ENCODE measurements at regions not wholly inside any gene's neighbourhood (a gene's known extent, or its start where the extent isn't known, plus 50 kb on each side); places are given as distances from the start of the nearest gene placed in this dataset.

DNA sequence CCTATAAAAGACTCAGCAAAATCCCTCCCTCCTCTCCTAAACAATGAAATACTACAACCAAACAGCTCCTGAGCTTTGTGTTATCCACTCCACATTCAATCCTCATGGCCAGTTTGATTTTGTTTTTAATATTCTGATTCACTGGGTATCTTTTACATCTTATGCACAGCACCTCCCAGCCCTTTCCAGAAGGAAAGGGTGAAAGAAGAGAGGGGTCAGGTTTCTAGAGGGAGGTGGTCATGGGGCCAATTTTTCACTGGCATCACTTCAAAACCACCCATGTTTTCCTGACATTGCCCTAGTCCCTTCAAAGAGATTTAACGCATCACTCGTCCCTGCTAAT lies 315.6 kb downstream of the LPIN1 start:
- Histone ChIP-seq H3K9ac (ENCODE audit: low read depth, low read length) (no peak overlapping the region), H3K9me3 (ENCODE audit: control insufficient read depth, insufficient read depth, low read length) (0 out of 2 replicates have a peak, but pooled peaks cover 2% of the 10 kb centered on the region), H3K4me1 (ENCODE audit: insufficient read depth, low read length) (peaks cover 9% of the 10 kb centered on the region; the same call in 1 of the 2 replicates)

DNA sequence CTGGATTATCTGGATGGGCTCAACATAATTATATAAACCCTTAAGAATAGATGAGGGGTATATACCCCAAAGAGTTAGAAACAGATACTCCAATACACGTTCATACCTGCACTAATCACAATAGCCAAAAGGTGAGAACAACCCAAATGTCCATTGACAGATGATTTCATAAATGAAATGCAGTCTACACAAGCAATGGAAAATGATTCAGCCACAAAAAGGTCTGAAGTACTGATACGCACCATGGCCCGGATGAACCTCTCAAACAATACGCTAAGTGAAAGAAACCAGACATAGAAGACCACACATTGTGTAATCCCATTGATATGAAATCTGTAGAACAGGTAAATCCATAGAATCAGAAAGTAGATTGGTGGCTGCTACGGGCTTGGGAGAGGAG lies 316.8 kb downstream of the LPIN1 start:
- Histone ChIP-seq H3K36me3 (ENCODE audit: insufficient read depth, low read length) (no peaks in the 10 kb centered on the region), H3K9me3 (ENCODE audit: control insufficient read depth, insufficient read depth, low read length) (0 out of 2 replicates have a peak, but pooled peaks cover 2% of the 10 kb centered on the region), H3K9ac (ENCODE audit: low read depth, low read length) (no peak overlapping the region), H3K4me1 (ENCODE audit: insufficient read depth, low read length) (peaks cover 4% of the 10 kb centered on the region; the same call in 1 of the 2 replicates)

More for the DNA sequence above, 315.6 kb downstream of the LPIN1 start:
- H3K36me3 ChIP-seq (ENCODE audit: insufficient read depth, low read length): no peaks in the 10 kb centered on the region

DNA sequence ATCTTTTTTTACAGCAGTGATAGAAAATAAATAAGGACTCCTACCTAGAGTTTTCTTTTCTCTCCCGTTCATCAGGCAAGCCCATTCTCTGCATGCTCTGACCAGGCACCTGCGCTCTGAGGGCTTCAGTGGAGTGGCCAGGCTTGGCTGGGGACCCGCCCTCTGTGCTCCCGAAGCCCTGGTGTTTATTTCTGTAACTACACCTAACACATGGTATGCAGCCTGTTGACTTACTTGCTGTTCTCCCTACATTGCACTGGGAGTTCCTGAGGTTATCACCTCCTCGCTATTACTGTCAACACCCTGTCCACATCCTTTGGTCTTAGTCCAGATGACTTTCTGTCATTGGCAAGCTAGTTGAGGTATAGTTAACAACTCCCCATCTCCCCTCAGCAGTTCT lies 317.7 kb downstream of the LPIN1 start:
- Histone ChIP-seq H3K4me1 (ENCODE audit: insufficient read depth, low read length) (0 out of 2 replicates have a peak, but pooled peaks cover 4% of the 10 kb centered on the region), H3K9me3 (ENCODE audit: control insufficient read depth, insufficient read depth, low read length) (0 out of 2 replicates have a peak, but pooled peaks cover 2% of the 10 kb centered on the region), H3K9ac (ENCODE audit: low read depth, low read length) (no peak overlapping the region), H3K36me3 (ENCODE audit: insufficient read depth, low read length) (no peaks in the 10 kb centered on the region)

DNA sequence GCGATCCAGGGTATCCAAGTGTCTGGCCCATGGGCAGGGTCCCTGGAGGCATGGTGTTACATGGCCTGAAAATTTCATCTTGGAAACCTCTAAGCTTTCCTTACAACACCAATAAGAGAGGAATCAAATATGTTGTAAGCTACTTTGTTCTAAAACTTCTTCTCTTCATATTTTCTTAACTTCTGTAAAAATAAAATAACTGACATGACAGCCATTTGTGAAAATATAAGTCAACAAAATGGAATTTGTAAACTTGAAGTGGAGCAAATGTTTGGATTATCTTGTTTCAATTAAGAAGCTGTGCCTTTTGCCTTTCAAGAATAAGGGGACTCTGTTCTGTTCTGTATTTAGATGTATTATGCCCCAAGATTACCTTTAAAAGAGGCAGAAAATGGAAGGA lies 319.7 kb downstream of the LPIN1 start:
- Histone ChIP-seq H3K4me1 (ENCODE audit: insufficient read depth, low read length) (no peaks in the 10 kb centered on the region), H3K9ac (ENCODE audit: low read depth, low read length) (no peak overlapping the region), H3K36me3 (ENCODE audit: insufficient read depth, low read length) (no peaks in the 10 kb centered on the region), H3K9me3 (ENCODE audit: control insufficient read depth, insufficient read depth, low read length) (0 out of 2 replicates have a peak, but pooled peaks cover 2% of the 10 kb centered on the region)

DNA sequence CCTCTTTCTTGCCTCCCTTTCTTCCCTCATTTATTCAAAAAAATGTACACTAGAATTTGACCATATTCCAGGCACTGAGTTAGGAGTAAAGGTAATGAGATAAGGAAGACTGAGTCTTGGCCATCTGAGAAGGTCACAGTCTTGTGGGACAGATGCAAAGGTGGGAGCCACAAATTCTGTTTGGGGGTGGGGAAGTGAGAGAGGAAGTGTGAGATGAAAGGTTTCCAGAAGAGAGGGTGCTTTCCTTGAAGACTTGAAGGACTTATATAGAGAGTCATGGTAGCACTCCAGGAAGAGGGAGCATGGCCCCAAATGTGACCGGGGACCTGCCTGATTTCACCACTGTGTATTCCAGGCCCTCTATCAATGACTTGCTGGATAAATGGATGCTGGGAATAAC lies 320.6 kb downstream of the LPIN1 start:
- Histone ChIP-seq H3K4me1 (ENCODE audit: insufficient read depth, low read length) (no peaks in the 10 kb centered on the region), H3K36me3 (ENCODE audit: insufficient read depth, low read length) (no peaks in the 10 kb centered on the region), H3K9ac (ENCODE audit: low read depth, low read length) (no peak overlapping the region)

DNA sequence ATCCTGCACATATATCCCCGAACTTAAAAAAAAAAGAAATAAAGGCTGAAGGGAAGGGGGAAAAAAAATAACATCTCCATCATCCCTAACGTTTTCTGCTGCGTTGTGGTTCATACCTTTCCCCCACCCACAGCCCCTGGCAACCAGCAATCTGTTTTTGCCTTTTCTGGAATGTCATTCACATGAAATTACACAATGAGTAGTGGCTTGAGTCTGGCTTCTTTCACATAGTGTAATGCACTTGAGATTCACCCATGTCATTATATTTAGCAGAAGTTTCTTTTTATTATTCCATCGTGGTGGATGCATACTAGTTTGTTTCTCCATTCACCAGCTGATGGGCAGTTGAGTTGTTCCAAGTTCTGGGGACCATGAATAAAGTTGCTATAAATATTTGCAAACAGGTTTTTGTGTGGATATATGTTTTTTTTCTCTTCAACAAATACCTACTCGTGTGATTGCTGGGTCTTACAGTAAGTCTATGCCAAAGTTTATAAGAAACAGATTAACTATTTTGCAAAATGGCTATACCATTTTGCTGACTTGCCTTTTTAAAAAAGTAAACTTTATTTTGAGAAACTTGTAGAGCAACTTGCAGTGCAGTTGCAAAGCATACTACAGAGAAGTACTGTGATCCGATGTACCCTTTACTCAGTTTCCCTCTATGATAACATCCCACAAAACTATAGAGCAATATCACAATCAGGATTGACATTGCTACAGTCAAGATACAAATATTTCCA lies 322.5 kb downstream of the LPIN1 start:
- H3K9ac ChIP-seq (ENCODE audit: low read depth, low read length): no peak overlapping the region
- no peaks in the 10 kb centered on the region for H3K36me3 ChIP-seq (ENCODE audit: insufficient read depth, low read length)

More for the DNA sequence above, 320.6 kb downstream of the LPIN1 start:
- H3K9me3 ChIP-seq (ENCODE audit: control insufficient read depth, insufficient read depth, low read length): 0 out of 2 replicates have a peak, but pooled peaks cover 2% of the 10 kb centered on the region

DNA sequence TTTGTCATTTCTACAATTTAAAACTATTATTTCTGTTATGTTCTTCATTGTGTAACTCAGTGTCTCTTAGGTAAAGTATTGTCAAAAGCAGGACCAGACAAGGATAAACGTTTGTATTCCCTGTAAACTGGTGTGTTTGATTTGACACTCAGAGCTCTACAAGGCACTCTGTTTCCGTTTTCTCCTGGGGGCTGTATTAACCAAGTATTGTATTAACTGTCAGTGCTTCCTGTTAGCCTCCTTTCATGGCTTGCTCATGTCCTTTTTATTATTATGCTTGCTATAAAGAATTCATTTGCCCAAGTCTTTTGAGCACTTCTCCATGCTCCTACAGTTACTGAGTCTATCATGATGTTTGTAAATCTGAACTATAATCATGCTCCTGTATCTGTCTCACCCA lies 323.7 kb downstream of the LPIN1 start:
- no peaks in the 10 kb centered on the region for H3K36me3 ChIP-seq (ENCODE audit: insufficient read depth, low read length)
- H3K9me3 ChIP-seq (ENCODE audit: control insufficient read depth, insufficient read depth, low read length): 0 out of 2 replicates have a peak, but pooled peaks cover 2% of the 10 kb centered on the region
- no peaks in the 10 kb centered on the region for H3K4me1 ChIP-seq (ENCODE audit: insufficient read depth, low read length)
- no peak overlapping the region for H3K9ac ChIP-seq (ENCODE audit: low read depth, low read length)

More for the DNA sequence above, 322.5 kb downstream of the LPIN1 start:
- no peaks in the 10 kb centered on the region for H3K4me1 ChIP-seq (ENCODE audit: insufficient read depth, low read length)
- 0 out of 2 replicates have a peak, but pooled peaks cover 2% of the 10 kb centered on the region for H3K9me3 ChIP-seq (ENCODE audit: control insufficient read depth, insufficient read depth, low read length)

DNA sequence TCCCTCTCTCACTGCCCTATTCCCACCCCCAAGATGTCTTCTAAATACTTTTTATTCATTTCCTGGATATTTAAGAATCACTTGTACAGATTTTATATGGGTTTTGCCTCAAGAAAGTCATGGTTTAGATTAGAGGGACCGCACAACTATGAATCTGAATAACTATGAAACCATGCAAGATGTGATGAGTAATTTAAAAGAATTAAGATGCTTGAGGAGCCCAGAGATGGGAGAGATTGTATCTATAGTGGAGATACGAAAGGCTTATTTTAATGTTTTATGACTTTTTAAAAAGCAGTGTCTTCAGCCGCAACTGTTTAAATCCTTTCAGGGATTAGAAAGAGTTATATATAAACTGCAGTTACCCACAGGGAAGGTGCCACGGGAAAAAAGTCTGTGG lies 324.1 kb downstream of the LPIN1 start:
- Histone ChIP-seq H3K9ac (ENCODE audit: low read depth, low read length) (no peak overlapping the region), H3K4me1 (ENCODE audit: insufficient read depth, low read length) (no peaks in the 10 kb centered on the region)

DNA sequence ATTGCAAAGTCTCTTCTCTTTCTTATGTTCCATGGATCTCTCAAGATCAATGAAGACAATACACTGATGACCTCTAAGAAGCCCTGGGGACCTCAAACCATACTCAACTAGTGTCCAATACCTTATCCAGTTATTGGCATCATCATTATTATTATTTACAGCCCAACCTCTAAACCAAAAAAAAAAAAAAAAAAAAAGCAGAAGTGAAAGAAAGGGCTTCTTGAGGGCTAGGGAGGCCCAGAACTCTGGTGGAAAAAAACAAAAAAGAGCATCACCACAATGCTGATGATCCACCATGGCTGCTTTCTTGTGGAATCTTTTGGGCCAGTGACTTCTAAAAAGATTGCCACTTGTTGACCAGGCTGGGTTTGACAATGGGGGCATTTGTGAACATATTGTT lies 324.9 kb downstream of the LPIN1 start:
- Histone ChIP-seq H3K9ac (ENCODE audit: low read depth, low read length) (no peak overlapping the region), H3K4me1 (ENCODE audit: insufficient read depth, low read length) (no peaks in the 10 kb centered on the region), H3K36me3 (ENCODE audit: insufficient read depth, low read length) (no peaks in the 10 kb centered on the region), H3K9me3 (ENCODE audit: control insufficient read depth, insufficient read depth, low read length) (0 out of 2 replicates have a peak, but pooled peaks cover under 1% of the 10 kb centered on the region)

More for the DNA sequence above, 324.1 kb downstream of the LPIN1 start:
- 0 out of 2 replicates have a peak, but pooled peaks cover 2% of the 10 kb centered on the region for H3K9me3 ChIP-seq (ENCODE audit: control insufficient read depth, insufficient read depth, low read length)
- no peaks in the 10 kb centered on the region for H3K36me3 ChIP-seq (ENCODE audit: insufficient read depth, low read length)

DNA sequence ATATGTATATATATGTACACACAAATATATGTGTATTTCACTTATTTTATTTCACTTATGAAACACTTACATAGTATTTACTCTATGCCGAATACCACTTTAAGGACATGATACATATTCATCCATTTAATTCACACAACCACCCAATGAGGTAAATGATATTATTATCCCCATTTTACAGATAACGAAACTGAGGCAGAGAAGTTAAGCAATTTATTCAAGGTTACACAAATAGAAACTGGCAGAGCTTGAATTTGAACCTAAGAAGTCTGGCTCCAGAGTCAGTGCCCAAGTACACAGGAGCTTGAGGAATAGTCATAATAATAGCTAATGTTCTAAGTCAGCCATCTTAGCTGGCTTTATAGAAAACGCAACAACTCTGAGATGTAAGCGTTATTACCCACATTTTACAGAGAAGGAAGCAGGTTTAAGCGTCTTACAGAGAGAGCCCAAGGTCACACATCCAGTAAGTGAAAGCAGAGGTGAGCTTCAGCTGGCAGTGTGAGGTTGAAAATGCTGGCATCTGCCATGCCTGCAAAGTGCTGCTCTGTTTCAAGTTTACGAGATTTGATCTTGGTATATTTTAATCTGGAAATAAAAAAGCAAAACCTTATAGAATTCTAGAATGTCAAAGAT lies 326.9 kb downstream of the LPIN1 start:
- no peaks in the 10 kb centered on the region for H3K36me3 ChIP-seq (ENCODE audit: insufficient read depth, low read length)
- no peaks in the 10 kb centered on the region for H3K4me1 ChIP-seq (ENCODE audit: insufficient read depth, low read length)
- H3K9me3 ChIP-seq (ENCODE audit: control insufficient read depth, insufficient read depth, low read length): no peaks in the 10 kb centered on the region
- H3K9ac ChIP-seq (ENCODE audit: low read depth, low read length): no peak overlapping the region

DNA sequence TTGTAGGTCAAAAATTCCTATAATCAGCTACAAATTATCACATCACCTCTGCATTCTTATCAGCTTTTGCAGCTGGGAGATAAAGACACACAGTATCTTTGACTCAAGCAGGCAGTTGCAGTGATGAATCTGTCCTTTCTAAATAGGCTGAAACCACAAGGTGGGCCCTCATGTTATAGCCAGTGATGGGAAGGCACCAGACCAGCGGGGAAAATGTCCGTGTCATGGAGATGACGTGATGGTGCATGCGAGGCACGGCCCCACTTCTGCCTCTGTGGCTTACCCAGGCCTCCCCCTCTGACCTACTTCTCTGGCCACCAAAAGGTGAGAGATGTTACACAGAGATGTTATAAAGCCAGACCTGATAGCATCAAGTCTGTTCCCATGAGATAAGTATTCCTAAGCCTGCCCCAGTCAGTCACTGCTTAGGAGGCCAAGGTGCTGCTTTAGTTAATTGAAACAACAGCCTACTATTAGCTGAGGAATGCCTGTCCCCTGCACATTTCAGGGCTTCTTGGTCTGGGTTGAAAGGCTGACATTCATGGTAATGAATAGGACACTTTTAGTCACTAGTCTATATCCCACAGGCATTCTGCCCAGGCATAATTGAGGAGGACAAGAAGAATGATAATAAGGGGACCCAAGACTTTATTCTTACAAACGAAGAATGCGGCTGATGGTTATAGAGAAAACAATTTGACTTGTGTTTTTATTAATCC lies 327.9 kb downstream of the LPIN1 start:
- H3K9ac ChIP-seq (ENCODE audit: low read depth, low read length): no peak overlapping the region
- no peaks in the 10 kb centered on the region for H3K4me1 ChIP-seq (ENCODE audit: insufficient read depth, low read length)
- H3K9me3 ChIP-seq (ENCODE audit: control insufficient read depth, insufficient read depth, low read length): no peaks in the 10 kb centered on the region
- no peaks in the 10 kb centered on the region for H3K36me3 ChIP-seq (ENCODE audit: insufficient read depth, low read length)

DNA sequence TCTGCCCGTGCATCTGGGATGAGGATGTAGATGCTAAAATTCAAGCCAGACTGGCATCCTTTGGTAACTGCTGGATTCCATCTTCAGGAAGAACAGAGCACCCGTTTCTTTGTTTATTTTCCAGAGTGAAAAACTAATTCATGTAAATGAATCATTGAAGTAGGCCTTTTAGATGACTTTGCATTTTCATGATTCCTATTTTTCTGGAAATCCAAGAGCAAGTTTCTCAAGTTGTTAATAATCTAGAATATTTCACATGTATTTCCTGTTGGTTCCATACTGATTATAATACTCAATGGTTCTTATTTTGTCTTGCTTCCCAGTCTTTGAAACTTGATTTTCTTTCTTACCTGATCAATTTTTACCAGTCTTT lies 328.4 kb downstream of the LPIN1 start:
- H3K36me3 ChIP-seq (ENCODE audit: insufficient read depth, low read length): no peaks in the 10 kb centered on the region
- no peaks in the 10 kb centered on the region for H3K9me3 ChIP-seq (ENCODE audit: control insufficient read depth, insufficient read depth, low read length)
- H3K9ac ChIP-seq (ENCODE audit: low read depth, low read length): no peak overlapping the region
- no peaks in the 10 kb centered on the region for H3K4me1 ChIP-seq (ENCODE audit: insufficient read depth, low read length)

DNA sequence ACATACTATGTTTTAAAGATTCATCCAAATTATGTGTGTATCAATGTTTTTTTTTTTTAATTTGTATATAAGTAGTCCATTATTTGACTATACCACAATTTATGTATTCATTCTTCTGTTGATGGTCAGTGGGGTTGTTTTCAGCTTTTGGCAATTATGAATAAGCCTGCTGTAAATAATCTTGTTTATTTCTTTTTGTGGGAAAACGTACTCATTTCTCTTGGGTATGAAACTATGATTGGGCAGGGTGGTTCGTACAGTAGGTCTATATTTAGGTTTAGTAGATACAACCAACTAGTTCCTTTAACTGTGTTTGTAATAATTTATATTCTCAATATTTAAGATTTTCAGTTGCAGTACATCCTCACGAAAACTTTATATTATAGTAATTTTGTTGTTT lies 329.2 kb downstream of the LPIN1 start:
- Histone ChIP-seq H3K9ac (ENCODE audit: low read depth, low read length) (no peak overlapping the region), H3K9me3 (ENCODE audit: control insufficient read depth, insufficient read depth, low read length) (no peaks in the 10 kb centered on the region), H3K4me1 (ENCODE audit: insufficient read depth, low read length) (peaks cover 1% of the 10 kb centered on the region; the same call in 1 of the 2 replicates), H3K36me3 (ENCODE audit: insufficient read depth, low read length) (no peaks in the 10 kb centered on the region)

DNA sequence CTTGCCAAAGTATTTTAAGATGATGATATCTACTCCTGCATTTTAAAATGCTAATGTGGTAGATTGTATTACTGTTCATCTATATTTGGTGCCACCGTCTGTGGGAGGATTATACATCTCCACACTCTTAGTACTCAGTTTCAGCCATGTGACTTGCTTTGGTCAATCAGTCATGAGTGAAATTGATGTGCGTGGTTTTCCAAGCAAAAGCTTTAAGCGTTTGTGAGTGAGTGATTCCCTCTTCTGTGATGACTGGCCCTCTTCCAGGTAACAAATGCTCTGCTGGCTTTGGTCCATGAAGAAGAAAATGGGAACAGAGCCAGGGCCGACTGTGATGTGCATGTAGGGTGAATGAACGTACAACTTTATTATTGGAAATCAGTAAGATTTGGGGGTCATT lies 330.4 kb downstream of the LPIN1 start:
- Histone ChIP-seq H3K9me3 (ENCODE audit: control insufficient read depth, insufficient read depth, low read length) (no peaks in the 10 kb centered on the region), H3K4me1 (ENCODE audit: insufficient read depth, low read length) (peaks cover 7% of the 10 kb centered on the region), H3K36me3 (ENCODE audit: insufficient read depth, low read length) (no peaks in the 10 kb centered on the region), H3K9ac (ENCODE audit: low read depth, low read length) (no peak overlapping the region)
